LNCaP clone FGC (cell line): ENCODE measurements at regions not wholly inside any gene's neighbourhood (a gene's known extent, or its start where the extent isn't known, plus 50 kb on each side); places are given as distances from the start of the nearest gene placed in this dataset.

Experiments used
- DNase-seq: peaks from one replicate; pipeline ENCODE4 v3.0.0-alpha.2; 2011; ENCODE audit warnings: low read depth
- H3K4me3 ChIP-seq: 2 replicates; pipeline ENCODE4 v1.5.1; 2011; ENCODE audit warnings: mild to moderate bottlenecking, low read depth, low read length, control low read depth
- TF ChIP-seq, protein P1 (sequence below): IDR thresholded peaks from 2 replicates; pipeline ENCODE4 v1.5.1; 2012; ENCODE audit warnings: mild to moderate bottlenecking; ENCODE audit not compliant: control insufficient read depth, insufficient read depth; ENCODE audit errors: extremely low read depth

GRCh38 chr3:76487446-76487845 lies 552.5 kb upstream of the ROBO2 start:
- no peak for DNase-seq
- no peak overlapping the region for H3K4me3 ChIP-seq
- TF ChIP-seq, protein P1, sequence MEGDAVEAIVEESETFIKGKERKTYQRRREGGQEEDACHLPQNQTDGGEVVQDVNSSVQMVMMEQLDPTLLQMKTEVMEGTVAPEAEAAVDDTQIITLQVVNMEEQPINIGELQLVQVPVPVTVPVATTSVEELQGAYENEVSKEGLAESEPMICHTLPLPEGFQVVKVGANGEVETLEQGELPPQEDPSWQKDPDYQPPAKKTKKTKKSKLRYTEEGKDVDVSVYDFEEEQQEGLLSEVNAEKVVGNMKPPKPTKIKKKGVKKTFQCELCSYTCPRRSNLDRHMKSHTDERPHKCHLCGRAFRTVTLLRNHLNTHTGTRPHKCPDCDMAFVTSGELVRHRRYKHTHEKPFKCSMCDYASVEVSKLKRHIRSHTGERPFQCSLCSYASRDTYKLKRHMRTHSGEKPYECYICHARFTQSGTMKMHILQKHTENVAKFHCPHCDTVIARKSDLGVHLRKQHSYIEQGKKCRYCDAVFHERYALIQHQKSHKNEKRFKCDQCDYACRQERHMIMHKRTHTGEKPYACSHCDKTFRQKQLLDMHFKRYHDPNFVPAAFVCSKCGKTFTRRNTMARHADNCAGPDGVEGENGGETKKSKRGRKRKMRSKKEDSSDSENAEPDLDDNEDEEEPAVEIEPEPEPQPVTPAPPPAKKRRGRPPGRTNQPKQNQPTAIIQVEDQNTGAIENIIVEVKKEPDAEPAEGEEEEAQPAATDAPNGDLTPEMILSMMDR, result no peak

DNA sequence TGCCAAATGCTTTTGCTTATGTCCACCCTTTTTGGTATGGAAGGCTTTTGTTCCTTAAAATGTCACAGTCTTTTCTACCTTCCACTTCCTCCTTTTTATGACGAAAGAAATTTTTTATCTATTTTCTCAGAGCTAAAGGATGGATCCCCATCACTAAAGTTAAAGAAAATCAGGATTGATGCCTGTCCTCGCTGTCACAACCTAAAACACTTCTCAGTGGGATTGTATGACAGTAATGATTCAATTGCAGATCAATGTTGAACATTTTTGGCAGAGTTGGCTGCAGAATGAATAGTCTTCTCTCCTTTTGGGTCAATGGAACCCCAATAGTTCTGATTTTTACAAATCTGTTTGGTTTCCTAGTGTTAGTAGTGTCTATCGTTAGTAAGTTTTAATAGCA lies 549.8 kb upstream of the ROBO2 start:
- H3K4me3 ChIP-seq, result no peak overlapping the region
- no peak for DNase-seq
- TF ChIP-seq, protein P1, result no peak

DNA sequence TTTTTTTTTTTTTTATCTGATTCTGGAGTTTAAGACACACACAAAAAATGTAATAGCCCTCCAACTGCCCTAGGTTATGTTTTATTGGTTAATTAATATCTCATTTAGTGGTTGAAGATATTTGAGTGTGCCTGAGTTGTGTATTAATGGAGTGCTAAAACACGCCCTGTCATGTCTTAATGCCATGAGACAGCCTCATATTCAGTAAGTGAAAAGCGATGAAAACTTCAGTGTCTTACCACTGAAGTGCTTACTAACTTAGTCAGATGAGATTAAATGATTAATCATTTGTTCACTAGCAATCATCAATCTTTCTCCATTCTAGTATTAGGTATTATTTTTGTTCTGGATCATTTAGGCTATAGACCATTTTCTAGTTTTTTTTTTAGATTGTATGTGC lies 544.7 kb upstream of the ROBO2 start:
- no peak overlapping the region for H3K4me3 ChIP-seq
- TF ChIP-seq, protein P1, result no peak
- no peak for DNase-seq

- TF ChIP-seq, protein P1, result no peak
- DNase-seq, result no peak
- no peak overlapping the region for H3K4me3 ChIP-seq
Measured at GRCh38 chr3:76497636-76498035, 542.3 kb upstream of the ROBO2 start.

- TF ChIP-seq, protein P1, result no peak
Measured at GRCh38 chr3:76500746-76501275, 539.1 kb upstream of the ROBO2 start.

DNA sequence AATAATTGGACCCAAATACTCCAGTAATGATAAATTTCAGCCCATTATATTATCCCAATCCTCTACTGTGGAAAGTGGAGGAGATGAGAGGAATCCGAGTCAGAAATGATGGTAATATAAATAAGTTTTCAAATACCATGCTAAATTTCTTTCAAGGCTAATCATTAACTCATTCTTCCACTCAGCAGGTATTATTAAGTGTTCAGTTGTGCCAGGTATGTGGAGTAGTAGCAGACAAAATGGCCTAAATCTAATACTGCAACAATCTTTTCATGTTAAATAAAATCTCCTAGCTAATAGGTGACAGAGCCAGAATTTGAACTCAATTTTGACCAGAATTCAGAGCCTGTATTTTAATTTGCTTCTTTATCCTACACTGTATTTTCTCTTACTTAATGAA lies 538.6 kb upstream of the ROBO2 start:
- TF ChIP-seq, protein P1, result no peak
- H3K4me3 ChIP-seq, result no peak overlapping the region
- no peak for DNase-seq

More at GRCh38 chr3:76500746-76501275, 539.1 kb upstream of the ROBO2 start:
- no peak overlapping the region for H3K4me3 ChIP-seq
- DNase-seq, result no peak

DNA sequence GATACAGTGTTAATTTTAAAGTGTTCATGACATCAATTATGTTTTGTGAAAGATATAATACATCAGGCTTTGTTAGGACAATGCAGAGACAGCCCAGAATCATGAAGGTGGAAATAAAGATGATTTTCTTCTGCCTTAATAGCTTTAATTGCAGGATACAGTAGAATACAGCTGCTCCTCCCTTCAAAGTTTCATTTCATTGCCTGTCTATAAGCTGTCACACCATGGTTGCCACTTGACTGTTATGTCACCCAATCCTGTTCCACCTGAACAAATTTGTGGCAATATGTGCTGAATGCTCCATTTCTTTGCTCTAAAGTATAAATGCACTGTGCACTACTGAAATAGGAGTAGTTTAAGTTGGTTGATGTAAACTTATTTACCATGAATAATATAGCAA lies 537.8 kb upstream of the ROBO2 start:
- TF ChIP-seq, protein P1, result no peak
- no peak overlapping the region for H3K4me3 ChIP-seq
- no peak for DNase-seq
